ENCODE measurements at regions not wholly inside any gene's neighbourhood (a gene's known extent, or its start where the extent isn't known, plus 50 kb on each side); places are given as distances from the start of the nearest gene placed in this dataset.
"Not testable (repeated sequence)": the region's sequence is repeated elsewhere in the genome, so short reads cannot be mapped to it uniquely, and the experiment has no call there.

- no peaks in the 10 kb centered on the region for H3K36me3 ChIP-seq (ENCODE audit: insufficient read depth)
- WGBS = 66% methylated on average over 16 of the region's 16 CpGs
- H3K4me3 ChIP-seq (ENCODE audit: low read depth, low read length) = no peak overlapping the region
- H3K27ac ChIP-seq (ENCODE audit: low read depth) = no peak overlapping the region
- H3K4me1 ChIP-seq (ENCODE audit: insufficient read depth) = no peaks in the 10 kb centered on the region
- DNase-seq (ENCODE audit: extremely low spot score) = no peak
Measured at GRCh38 chr17:77839698-77840512, 118.6 kb upstream of the TNRC6C start.

- no peaks in the 10 kb centered on the region for H3K36me3 ChIP-seq (ENCODE audit: insufficient read depth)
- no peaks in the 10 kb centered on the region for H3K4me1 ChIP-seq (ENCODE audit: insufficient read depth)
- H3K27ac ChIP-seq (ENCODE audit: low read depth) = no peak overlapping the region
- H3K4me3 ChIP-seq (ENCODE audit: low read depth, low read length) = no peak overlapping the region
- no peak for DNase-seq (ENCODE audit: extremely low spot score)
- WGBS = 85% methylated on average over 10 of the region's 10 CpGs
Measured at GRCh38 chr17:77840513-77841165, 117.9 kb upstream of the TNRC6C start.

- Histone ChIP-seq H3K36me3 (ENCODE audit: insufficient read depth) (no peaks in the 10 kb centered on the region), H3K4me1 (ENCODE audit: insufficient read depth) (no peaks in the 10 kb centered on the region), H3K4me3 (ENCODE audit: low read depth, low read length) (no peak overlapping the region), H3K27ac (ENCODE audit: low read depth) (no peak overlapping the region)
- 95% methylated on average over 8 of the region's 8 CpGs for WGBS
- DNase-seq (ENCODE audit: extremely low spot score) = no peak
Measured at GRCh38 chr17:77841742-77842527, 116.6 kb upstream of the TNRC6C start.

- H3K4me3 ChIP-seq (ENCODE audit: low read depth, low read length) = no peak overlapping the region
- no peaks in the 10 kb centered on the region for H3K36me3 ChIP-seq (ENCODE audit: insufficient read depth)
- 72% methylated on average over 10 of the region's 10 CpGs for WGBS
- H3K4me1 ChIP-seq (ENCODE audit: insufficient read depth) = no peaks in the 10 kb centered on the region
- DNase-seq (ENCODE audit: extremely low spot score) = no peak
- H3K27ac ChIP-seq (ENCODE audit: low read depth) = no peak overlapping the region
Measured at GRCh38 chr17:77842528-77843147, 115.9 kb upstream of the TNRC6C start.

GRCh38 chr17:77843255-77843895 is 115.1 kb upstream of the TNRC6C start:
- H3K4me3 ChIP-seq (ENCODE audit: low read depth, low read length); H3K4me1 ChIP-seq (ENCODE audit: insufficient read depth); H3K27ac ChIP-seq (ENCODE audit: low read depth); H3K36me3 ChIP-seq (ENCODE audit: insufficient read depth); DNase-seq (ENCODE audit: extremely low spot score): not testable (repeated sequence)
- 85% methylated on average over 13 of the region's 13 CpGs for WGBS

- Histone ChIP-seq H3K4me1 (ENCODE audit: insufficient read depth) (no peaks in the 10 kb centered on the region), H3K27ac (ENCODE audit: low read depth) (no peak overlapping the region), H3K36me3 (ENCODE audit: insufficient read depth) (no peaks in the 10 kb centered on the region), H3K4me3 (ENCODE audit: low read depth, low read length) (no peak overlapping the region)
- 72% methylated on average over 2 of the region's 2 CpGs for WGBS
- DNase-seq (ENCODE audit: extremely low spot score) = no peak
Measured at GRCh38 chr17:77843896-77844295, 114.6 kb upstream of the TNRC6C start.

GRCh38 chr17:77844681-77845080 is 113.8 kb upstream of the TNRC6C start:
- Histone ChIP-seq H3K4me1 (ENCODE audit: insufficient read depth) (no peaks in the 10 kb centered on the region), H3K36me3 (ENCODE audit: insufficient read depth) (no peaks in the 10 kb centered on the region), H3K4me3 (ENCODE audit: low read depth, low read length) (no peak overlapping the region), H3K27ac (ENCODE audit: low read depth) (no peak overlapping the region)
- 89% methylated on average over 11 of the region's 11 CpGs for WGBS
- DNase-seq (ENCODE audit: extremely low spot score) = no peak

GRCh38 chr17:77845541-77846225 is 112.8 kb upstream of the TNRC6C start:
- Histone ChIP-seq H3K4me3 (ENCODE audit: low read depth, low read length) (no peak overlapping the region), H3K4me1 (ENCODE audit: insufficient read depth) (no peaks in the 10 kb centered on the region), H3K36me3 (ENCODE audit: insufficient read depth) (no peaks in the 10 kb centered on the region), H3K27ac (ENCODE audit: low read depth) (no peak overlapping the region)
- DNase-seq (ENCODE audit: extremely low spot score) = no peak
- 80% methylated on average over 19 of the region's 19 CpGs for WGBS

GRCh38 chr17:77846531-77847085 is 111.9 kb upstream of the TNRC6C start:
- 77% methylated on average over 5 of the region's 5 CpGs for WGBS
- H3K36me3 ChIP-seq (ENCODE audit: insufficient read depth) = no peaks in the 10 kb centered on the region
- DNase-seq (ENCODE audit: extremely low spot score) = no peak
- no peak overlapping the region for H3K27ac ChIP-seq (ENCODE audit: low read depth)
- H3K4me1 ChIP-seq (ENCODE audit: insufficient read depth) = no peaks in the 10 kb centered on the region
- no peak overlapping the region for H3K4me3 ChIP-seq (ENCODE audit: low read depth, low read length)

GRCh38 chr17:77847221-77848085 is 111.0 kb upstream of the TNRC6C start:
- DNase-seq (ENCODE audit: extremely low spot score) = no peak
- Histone ChIP-seq H3K27ac (ENCODE audit: low read depth) (no peak overlapping the region), H3K36me3 (ENCODE audit: insufficient read depth) (no peaks in the 10 kb centered on the region), H3K4me1 (ENCODE audit: insufficient read depth) (no peaks in the 10 kb centered on the region), H3K4me3 (ENCODE audit: low read depth, low read length) (no peak overlapping the region)
- 89% methylated on average over 20 of the region's 20 CpGs for WGBS

- no peak overlapping the region for H3K27ac ChIP-seq (ENCODE audit: low read depth)
- no peaks in the 10 kb centered on the region for H3K36me3 ChIP-seq (ENCODE audit: insufficient read depth)
- H3K4me3 ChIP-seq (ENCODE audit: low read depth, low read length) = no peak overlapping the region
- DNase-seq (ENCODE audit: extremely low spot score) = no peak
- 77% methylated on average over 12 of the region's 12 CpGs for WGBS
- H3K4me1 ChIP-seq (ENCODE audit: insufficient read depth) = no peaks in the 10 kb centered on the region
Measured at GRCh38 chr17:77848257-77848656, 110.2 kb upstream of the TNRC6C start.

- Histone ChIP-seq H3K4me1 (ENCODE audit: insufficient read depth) (no peaks in the 10 kb centered on the region), H3K27ac (ENCODE audit: low read depth) (no peak overlapping the region)
- 87% methylated on average over 6 of the region's 6 CpGs for WGBS
Measured at GRCh38 chr17:77849239-77849638, 109.3 kb upstream of the TNRC6C start.

More at GRCh38 chr17:77849239-77849638, 109.3 kb upstream of the TNRC6C start:
- Histone ChIP-seq H3K36me3 (ENCODE audit: insufficient read depth) (no peaks in the 10 kb centered on the region), H3K4me3 (ENCODE audit: low read depth, low read length) (no peak overlapping the region)
- no peak for DNase-seq (ENCODE audit: extremely low spot score)
